CD14-positive monocyte (primary cell): ENCODE measurements at regions not wholly inside any gene's neighbourhood (a gene's known extent, or its start where the extent isn't known, plus 50 kb on each side); places are given as distances from the start of the nearest gene placed in this dataset.
"Not testable (repeated sequence)": the region's sequence is repeated elsewhere in the genome, so short reads cannot be mapped to it uniquely, and the experiment has no call there.

Source experiments
- DNase-seq, 3 donors: peaks; one replicate each; pipeline ENCODE4 v3.0.0-alpha.2; 2011 to 2022
- H2AFZ ChIP-seq: 2 replicates; pipeline ENCODE4 v1.6.0; 2012; ENCODE audit warnings: mild to moderate bottlenecking, low read depth, low read length, inconsistent platforms; ENCODE audit not compliant: insufficient read depth, poor library complexity, severe bottlenecking
- H3K27ac ChIP-seq, 2 donors: 1 replicate in 1 of 2; 2 replicates in 1 of 2; pipeline ENCODE4 v1.5.1; 2012 to 2013; ENCODE audit warnings: low read length in 2 of 2, control low read depth in 1 of 2, inconsistent platforms in 1 of 2, low read depth in 1 of 2, mild to moderate bottlenecking in 1 of 2
- H3K27me3 ChIP-seq, 2 donors: one replicate each; pipeline versions ENCODE4 v1.6.0 to v1.6.1; 2011 to 2013; ENCODE audit warnings: low read length in 2 of 2; ENCODE audit not compliant: control insufficient read depth in 2 of 2, insufficient read depth in 2 of 2
- H3K36me3 ChIP-seq, 2 donors: replicated peaks in 1 of 2; 1 replicate in 1 of 2; 2 replicates in 1 of 2; pipeline versions ENCODE4 v1.5.1 to v1.6.1; 2012 to 2013; ENCODE audit warnings: low read length in 2 of 2, control low read depth in 1 of 2, inconsistent platforms in 1 of 2, mild to moderate bottlenecking in 1 of 2; ENCODE audit not compliant: insufficient read depth in 2 of 2, control insufficient read depth in 1 of 2
- H3K4me1 ChIP-seq, 2 donors: 1 replicate in 1 of 2; 2 replicates in 1 of 2; pipeline versions ENCODE4 v1.5.1 to v1.6.1; 2012 to 2013; ENCODE audit warnings: low read length in 2 of 2, control low read depth in 1 of 2, inconsistent platforms in 1 of 2, mild to moderate bottlenecking in 1 of 2, moderate library complexity in 1 of 2; ENCODE audit not compliant: insufficient read depth in 2 of 2, control insufficient read depth in 1 of 2
- H3K4me2 ChIP-seq: replicated peaks from 2 replicates; pipeline ENCODE3; 2012; ENCODE audit warnings: low read length, moderate library complexity, mild to moderate bottlenecking; ENCODE audit not compliant: poor library complexity, severe bottlenecking; ENCODE audit errors: extremely low read depth
- H3K4me3 ChIP-seq, 3 experiments: fragments of 200-600 bp in 1 of 3; sonication (generic) in 1 of 3; replicated peaks in 1 of 3; 1 replicate in 2 of 3; 2 replicates in 1 of 3; pipeline ENCODE4 v1.5.1; 2011 to 2013; ENCODE audit warnings: low read length in 3 of 3, mild to moderate bottlenecking in 3 of 3, control low read depth in 2 of 3, low read depth in 2 of 3, inconsistent platforms in 1 of 3, moderate library complexity in 1 of 3
- H3K79me2 ChIP-seq: 2 replicates; pipeline ENCODE4 v1.6.0; 2012; ENCODE audit warnings: mild to moderate bottlenecking, control low read depth, inconsistent platforms, low read length, moderate library complexity; ENCODE audit not compliant: insufficient read depth
- H3K9ac ChIP-seq: 2 replicates; pipeline ENCODE4 v1.6.0; 2017; ENCODE audit warnings: low read length, mild to moderate bottlenecking; ENCODE audit not compliant: insufficient read depth, poor library complexity, severe bottlenecking
- H3K9me3 ChIP-seq, 2 donors: replicated peaks in 1 of 2; 1 replicate in 1 of 2; 2 replicates in 1 of 2; pipeline versions ENCODE4 v1.5.1 to v1.6.1; 2012 to 2013; ENCODE audit warnings: low read length in 2 of 2, control low read depth in 1 of 2; ENCODE audit not compliant: control insufficient read depth in 1 of 2, insufficient read depth in 1 of 2
- H4K20me1 ChIP-seq: 2 replicates; pipeline ENCODE4 v1.6.0; 2012; ENCODE audit warnings: mild to moderate bottlenecking, low read length, control low read depth, moderate library complexity; ENCODE audit not compliant: insufficient read depth
- H3K27ac Mint-ChIP-seq, 7 donors: one replicate each; pipeline ENCODE4 v1.8.0; 2020; ENCODE audit warnings: mild to moderate bottlenecking in 7 of 7, mixed read lengths in 7 of 7, moderate library complexity in 6 of 7, inconsistent platforms in 2 of 7
- H3K27me3 Mint-ChIP-seq, 3 donors: one replicate each; pipeline ENCODE4 v1.8.0; 2021 to 2022; ENCODE audit warnings: low read depth in 3 of 3, mild to moderate bottlenecking in 3 of 3, mixed read lengths in 3 of 3, moderate library complexity in 3 of 3, inconsistent platforms in 1 of 3
- H3K36me3 Mint-ChIP-seq, 2 donors: one replicate each; pipeline ENCODE4 v1.8.0; 2020; ENCODE audit warnings: mixed read lengths in 2 of 2, inconsistent platforms in 1 of 2, mild to moderate bottlenecking in 1 of 2
- H3K4me1 Mint-ChIP-seq: one replicate; pipeline ENCODE4 v1.8.0; 2020; ENCODE audit warnings: mild to moderate bottlenecking, mixed read lengths
- H3K4me3 Mint-ChIP-seq, 2 donors: one replicate each; pipeline ENCODE4 v1.8.0; 2020; ENCODE audit warnings: mild to moderate bottlenecking in 2 of 2, mixed read lengths in 2 of 2, moderate library complexity in 1 of 2
- H3K9me3 Mint-ChIP-seq, 7 donors: one replicate each; pipeline ENCODE4 v1.8.0; 2020 to 2022; ENCODE audit warnings: mixed read lengths in 7 of 7, mild to moderate bottlenecking in 6 of 7, moderate library complexity in 6 of 7, inconsistent platforms in 2 of 7
- CTCF ChIP-seq: fragments of 200-600 bp; IDR thresholded peaks from one replicate; pipeline ENCODE4 v1.8.0; 2022; ENCODE audit warnings: antibody characterized with exemption, mild to moderate bottlenecking
- WGBS: methylation state at CpG from one replicate; pipeline ENCODE4 v1.1.5; 2013; ENCODE audit warnings: missing lambda C conversion rate; ENCODE audit not compliant: insufficient coverage; 5-methylcytosine and 5-hydroxymethylcytosine counted together
- intact Hi-C, 2 donors: fragments of 100-400 bp; cut with micrococcal nuclease; formaldehyde crosslinking; loops; one replicate each; pipeline versions ENCODE4 v1.15.0 to v1.15.1; 2023

GRCh38 chr17:64729201-64729600 lies 67.1 kb upstream of the SMURF2 start:
- H3K4me2 ChIP-seq, result no peak overlapping the region
- no peak overlapping the region for H3K27ac ChIP-seq
- H3K4me3 ChIP-seq, result no peak overlapping the region
- Mint-ChIP-seq H3K4me1 (peaks cover 7% of the 10 kb centered on the region), H3K27me3 (no peaks in the 10 kb centered on the region), H3K27ac (no peak overlapping the region), H3K36me3 (no peaks in the 10 kb centered on the region), H3K4me3 (no peak overlapping the region), H3K9me3 (no peaks in the 10 kb centered on the region)
- no peaks in the 10 kb centered on the region for H3K27me3 ChIP-seq
- H2AFZ ChIP-seq, result no peak overlapping the region
- no peak for DNase-seq
- no peaks in the 10 kb centered on the region for H3K79me2 ChIP-seq
- intact Hi-C loops, result no loop called here
- 100% methylated on average over 3 of the region's 7 CpGs for WGBS
- H3K9me3 ChIP-seq, result no peaks in the 10 kb centered on the region
- TF ChIP-seq CTCF, result no peak
- H3K9ac ChIP-seq, result no peak overlapping the region
- H3K36me3 ChIP-seq, result no peaks in the 10 kb centered on the region
- no peaks in the 10 kb centered on the region for H4K20me1 ChIP-seq
- H3K4me1 ChIP-seq, result no peaks in the 10 kb centered on the region

- DNase-seq, result no peak
- H4K20me1 ChIP-seq, result no peaks in the 10 kb centered on the region
- H3K4me1 ChIP-seq, result no peaks in the 10 kb centered on the region
- TF ChIP-seq CTCF, result no peak
- Mint-ChIP-seq H3K27me3 (no peaks in the 10 kb centered on the region), H3K27ac (no peak overlapping the region), H3K4me1 (peaks cover 10% of the 10 kb centered on the region), H3K36me3 (no peaks in the 10 kb centered on the region), H3K9me3 (no peaks in the 10 kb centered on the region), H3K4me3 (no peak overlapping the region)
- intact Hi-C loops, result no loop called here
- H3K4me3 ChIP-seq, result no peak overlapping the region
- no peak overlapping the region for H3K27ac ChIP-seq
- no peaks in the 10 kb centered on the region for H3K27me3 ChIP-seq
- 94% methylated on average over 5 of the region's 8 CpGs for WGBS
- H2AFZ ChIP-seq, result no peak overlapping the region
- no peaks in the 10 kb centered on the region for H3K79me2 ChIP-seq
- no peak overlapping the region for H3K9ac ChIP-seq
- H3K4me2 ChIP-seq, result no peak overlapping the region
- H3K9me3 ChIP-seq, result no peaks in the 10 kb centered on the region
- H3K36me3 ChIP-seq, result no peaks in the 10 kb centered on the region
Measured at GRCh38 chr17:64728041-64728695, 66.1 kb upstream of the SMURF2 start.

- H3K9ac ChIP-seq, H3K36me3 ChIP-seq, H3K27ac Mint-ChIP-seq, H4K20me1 ChIP-seq, H3K79me2 ChIP-seq, H3K9me3 ChIP-seq, H3K27me3 ChIP-seq, H3K4me1 Mint-ChIP-seq, H3K4me2 ChIP-seq, H3K4me3 Mint-ChIP-seq, H3K27ac ChIP-seq, H3K9me3 Mint-ChIP-seq, H3K27me3 Mint-ChIP-seq, H3K36me3 Mint-ChIP-seq, H2AFZ ChIP-seq, H3K4me1 ChIP-seq, H3K4me3 ChIP-seq, intact Hi-C loops, DNase-seq: not testable (repeated sequence)
- 100% methylated on average over 4 of the region's 5 CpGs for WGBS
Measured at GRCh38 chr17:64726025-64726424, 63.9 kb upstream of the SMURF2 start.
